ENCODE measurements at regions not wholly inside any gene's neighbourhood (a gene's known extent, or its start where the extent isn't known, plus 50 kb on each side); places are given as distances from the start of the nearest gene placed in this dataset.

DNA sequence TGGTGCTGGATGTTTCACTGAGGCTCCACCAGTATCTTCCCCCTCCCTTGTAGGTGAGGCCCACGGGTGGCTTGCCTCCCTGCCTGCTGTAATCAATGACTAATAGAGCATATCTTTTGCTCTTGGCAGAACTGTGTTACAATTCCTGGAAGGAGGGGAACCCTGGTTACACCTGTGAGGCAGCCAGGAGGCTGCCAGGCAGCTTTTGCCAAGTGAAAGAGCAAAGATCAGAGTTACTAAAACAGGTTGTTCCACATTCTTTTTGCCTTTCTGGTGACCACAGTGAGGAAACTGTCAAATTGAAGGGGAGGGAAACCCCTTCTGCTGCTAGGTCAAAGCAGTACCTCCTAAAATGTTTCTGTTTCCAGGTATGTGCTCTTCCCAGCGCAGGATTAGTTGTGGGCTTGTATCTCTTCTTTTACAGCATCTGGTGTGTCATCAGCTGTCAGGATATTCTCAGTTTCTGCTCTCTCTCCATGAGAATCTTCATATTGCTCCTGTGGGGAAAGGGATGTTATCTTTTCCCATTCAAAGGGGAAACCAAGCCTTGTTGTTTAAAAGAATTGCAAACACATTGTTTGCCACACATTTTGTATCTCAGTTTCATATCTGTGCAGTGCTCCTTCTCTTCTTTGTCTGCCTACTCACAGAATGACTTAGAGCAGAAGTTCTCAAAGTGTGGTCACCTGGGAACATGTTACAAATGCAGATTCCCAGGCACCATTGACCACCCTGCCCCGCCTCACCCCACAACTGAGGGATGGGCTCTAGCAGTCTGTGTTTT is 137.4 kb upstream of the UMPS start:
- TF ChIP-seq, protein P1, sequence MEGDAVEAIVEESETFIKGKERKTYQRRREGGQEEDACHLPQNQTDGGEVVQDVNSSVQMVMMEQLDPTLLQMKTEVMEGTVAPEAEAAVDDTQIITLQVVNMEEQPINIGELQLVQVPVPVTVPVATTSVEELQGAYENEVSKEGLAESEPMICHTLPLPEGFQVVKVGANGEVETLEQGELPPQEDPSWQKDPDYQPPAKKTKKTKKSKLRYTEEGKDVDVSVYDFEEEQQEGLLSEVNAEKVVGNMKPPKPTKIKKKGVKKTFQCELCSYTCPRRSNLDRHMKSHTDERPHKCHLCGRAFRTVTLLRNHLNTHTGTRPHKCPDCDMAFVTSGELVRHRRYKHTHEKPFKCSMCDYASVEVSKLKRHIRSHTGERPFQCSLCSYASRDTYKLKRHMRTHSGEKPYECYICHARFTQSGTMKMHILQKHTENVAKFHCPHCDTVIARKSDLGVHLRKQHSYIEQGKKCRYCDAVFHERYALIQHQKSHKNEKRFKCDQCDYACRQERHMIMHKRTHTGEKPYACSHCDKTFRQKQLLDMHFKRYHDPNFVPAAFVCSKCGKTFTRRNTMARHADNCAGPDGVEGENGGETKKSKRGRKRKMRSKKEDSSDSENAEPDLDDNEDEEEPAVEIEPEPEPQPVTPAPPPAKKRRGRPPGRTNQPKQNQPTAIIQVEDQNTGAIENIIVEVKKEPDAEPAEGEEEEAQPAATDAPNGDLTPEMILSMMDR (IDR thresholded peaks at IDR 0.05; ENCODE audit: control insufficient read depth, insufficient read depth, low read depth, low read length, missing control alignments): no peak
- no peak overlapping the region for H3K4me3 ChIP-seq (ENCODE audit: control insufficient read depth, low read depth, low read length)
- no peak for DNase-seq (ENCODE audit: low read depth)

DNA sequence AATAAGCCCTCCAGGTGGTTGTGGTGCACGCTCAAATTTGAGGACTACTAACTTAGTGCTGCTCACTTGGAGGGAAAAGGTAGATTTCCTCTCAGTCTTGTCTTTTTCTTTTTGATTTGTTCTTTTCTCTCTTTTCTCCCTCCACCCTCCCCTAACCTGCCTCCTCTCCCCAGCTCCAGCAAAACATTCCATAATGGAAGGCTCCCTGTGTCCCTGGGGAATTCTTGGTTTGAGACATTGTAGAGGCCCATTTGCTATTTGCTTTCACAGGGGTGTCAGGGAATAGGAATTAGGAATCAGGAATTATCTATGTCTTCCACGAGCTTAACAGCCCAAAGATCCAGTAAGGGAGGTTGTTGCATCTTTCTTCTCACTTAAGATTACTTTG is 136.8 kb upstream of the UMPS start:
- DNase-seq (ENCODE audit: low read depth): no peak
- TF ChIP-seq, protein P1 (IDR thresholded peaks at IDR 0.05; ENCODE audit: control insufficient read depth, insufficient read depth, low read depth, low read length, missing control alignments): no peak
- H3K4me3 ChIP-seq (ENCODE audit: control insufficient read depth, low read depth, low read length): no peak overlapping the region

DNA sequence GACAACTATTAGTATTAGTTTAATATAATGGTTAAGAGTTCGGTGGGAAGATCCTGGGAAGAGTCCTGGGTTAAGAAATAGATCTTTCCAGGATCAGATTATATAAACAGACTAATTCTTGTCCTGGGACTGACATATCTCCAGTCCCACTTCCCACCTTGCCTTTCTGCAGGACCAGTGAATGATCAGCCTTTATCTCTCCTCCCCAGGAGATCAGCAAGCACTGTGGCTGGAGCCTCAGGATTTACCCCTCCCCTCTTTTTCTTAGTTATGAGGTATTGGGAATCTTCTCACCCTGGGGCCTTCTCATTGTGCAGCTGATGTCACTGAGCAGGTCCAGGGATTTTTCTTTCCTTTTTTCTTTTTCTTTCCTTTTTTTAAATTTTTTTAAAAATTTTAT is 135.7 kb upstream of the UMPS start:
- TF ChIP-seq, protein P1 (IDR thresholded peaks at IDR 0.05; ENCODE audit: control insufficient read depth, insufficient read depth, low read depth, low read length, missing control alignments): no peak
- no peak for DNase-seq (ENCODE audit: low read depth)
- H3K4me3 ChIP-seq (ENCODE audit: control insufficient read depth, low read depth, low read length): no peak overlapping the region

DNA sequence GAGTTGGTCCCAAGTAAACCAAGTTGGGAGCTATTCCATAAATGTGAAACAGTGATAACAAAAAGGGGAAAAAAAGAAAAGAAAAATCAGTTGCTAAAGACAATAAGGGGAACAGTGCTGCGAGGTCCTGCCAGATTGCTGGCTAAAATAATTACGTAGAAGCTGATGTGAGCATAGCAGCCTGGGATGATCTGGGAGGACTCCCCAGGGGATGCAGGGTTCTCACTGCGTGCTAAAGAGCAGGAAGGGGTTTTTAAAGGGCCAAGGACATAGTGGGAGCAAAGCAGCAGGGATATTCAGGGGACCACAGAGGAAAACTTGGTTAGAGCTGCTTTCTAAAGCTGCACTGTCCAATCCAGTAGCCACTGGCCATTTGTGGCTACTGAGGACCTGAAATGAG is 133.0 kb upstream of the UMPS start:
- no peak for DNase-seq (ENCODE audit: low read depth)
- TF ChIP-seq, protein P1 (IDR thresholded peaks at IDR 0.05; ENCODE audit: control insufficient read depth, insufficient read depth, low read depth, low read length, missing control alignments): no peak
- H3K4me3 ChIP-seq (ENCODE audit: control insufficient read depth, low read depth, low read length): no peak overlapping the region

DNA sequence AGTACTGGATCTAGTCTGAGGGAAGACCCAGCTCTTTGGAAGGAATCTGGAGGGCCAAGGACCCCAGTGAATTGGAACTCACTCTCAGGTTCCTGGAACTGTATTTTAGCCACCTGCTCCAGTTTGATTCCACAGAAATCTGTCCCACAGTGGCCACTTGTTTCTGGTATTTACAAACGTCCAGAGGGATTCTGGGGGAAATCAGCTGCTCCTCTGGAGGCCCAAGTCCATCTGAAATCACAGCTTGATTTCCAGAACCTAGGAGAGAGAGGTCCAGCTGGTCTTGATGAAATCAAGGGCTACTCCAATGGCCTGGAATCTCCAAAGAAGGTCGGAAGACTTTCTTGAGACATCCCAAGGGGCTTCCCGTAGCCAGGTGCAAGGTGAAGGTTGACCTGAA is 132.3 kb upstream of the UMPS start:
- no peak for DNase-seq (ENCODE audit: low read depth)
- TF ChIP-seq, protein P1 (IDR thresholded peaks at IDR 0.05; ENCODE audit: control insufficient read depth, insufficient read depth, low read depth, low read length, missing control alignments): no peak
- H3K4me3 ChIP-seq (ENCODE audit: control insufficient read depth, low read depth, low read length): no peak overlapping the region

DNA sequence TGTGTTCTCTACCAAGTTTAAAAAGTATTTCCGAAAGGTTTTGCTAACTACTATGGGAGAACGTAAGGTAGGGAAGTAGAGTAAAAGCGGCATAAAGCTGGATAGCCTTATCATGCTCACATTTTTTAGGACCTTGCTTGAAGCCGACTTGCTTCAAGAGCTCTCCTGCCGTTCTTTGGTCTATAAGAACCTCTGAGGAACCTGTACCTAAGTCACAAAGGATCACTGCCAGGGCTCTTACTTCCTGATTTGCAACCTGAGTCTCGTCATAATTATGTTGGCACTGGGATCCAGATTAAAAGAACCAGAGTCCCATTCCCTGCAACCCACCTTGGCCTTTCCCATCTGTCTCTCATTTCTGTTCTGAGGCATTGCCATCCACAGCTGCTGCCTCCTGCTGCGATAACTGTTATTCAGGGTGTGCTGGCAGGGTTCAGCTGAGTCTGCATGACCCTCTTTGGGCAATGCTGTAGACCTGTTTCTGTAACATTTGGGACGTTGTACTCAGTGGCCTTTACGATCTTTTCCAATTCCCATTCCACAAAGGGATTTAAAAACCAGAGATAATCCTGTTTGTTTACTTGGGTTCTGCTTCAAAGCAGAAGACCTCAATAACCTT is 131.0 kb upstream of the UMPS start:
- DNase-seq (ENCODE audit: low read depth): no peak

More for the DNA sequence above, 131.0 kb upstream of the UMPS start:
- TF ChIP-seq, protein P1 (IDR thresholded peaks at IDR 0.05; ENCODE audit: control insufficient read depth, insufficient read depth, low read depth, low read length, missing control alignments): no peak
- no peak overlapping the region for H3K4me3 ChIP-seq (ENCODE audit: control insufficient read depth, low read depth, low read length)
